ENCODE measurements at regions not wholly inside any gene's neighbourhood (a gene's known extent, or its start where the extent isn't known, plus 50 kb on each side); places are given as distances from the start of the nearest gene placed in this dataset.
"Not testable (repeated sequence)": the region's sequence is repeated elsewhere in the genome, so short reads cannot be mapped to it uniquely, and the experiment has no call there.

GRCh38 chr7:16933296-16934279 lies 51.8 kb upstream of the AGR3 start:
- no peak for DNase-seq (ENCODE audit: low spot score)

DNA sequence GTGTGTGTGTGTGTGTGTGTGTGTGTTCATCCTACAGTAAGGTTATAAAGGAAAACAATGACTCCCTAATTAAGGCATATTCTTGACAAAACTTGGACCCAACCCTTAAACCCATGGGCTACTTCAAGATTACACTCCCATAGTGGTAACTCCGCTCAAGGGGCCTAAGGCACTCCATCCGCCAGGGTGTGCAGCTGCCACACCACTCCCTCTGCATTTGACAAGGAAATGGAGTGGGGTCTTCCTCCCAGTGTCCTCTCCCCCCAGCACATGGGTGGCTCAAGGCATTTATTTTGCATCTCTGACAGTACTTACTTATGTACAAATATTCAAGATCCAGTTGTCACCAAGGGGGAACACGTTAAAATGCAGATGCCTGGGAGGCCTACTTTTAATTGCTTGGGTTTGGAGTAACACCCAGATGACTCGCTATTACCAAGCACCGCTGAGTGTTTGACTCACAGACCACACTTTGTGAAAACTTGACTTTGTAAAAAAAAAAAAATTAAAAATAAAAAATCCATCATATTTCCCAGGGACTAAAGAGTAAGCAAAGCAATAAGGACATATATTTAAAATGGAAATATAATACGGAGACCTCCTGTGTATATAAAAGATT lies 53.0 kb upstream of the AGR3 start:
- DNase-seq (ENCODE audit: low spot score), result no peak

GRCh38 chr7:16935341-16935735 lies 53.6 kb upstream of the AGR3 start:
- no peak for DNase-seq (ENCODE audit: low spot score)

- no peak for DNase-seq (ENCODE audit: low spot score)
Measured at GRCh38 chr7:16936626-16937422, 55.0 kb upstream of the AGR3 start.

DNA sequence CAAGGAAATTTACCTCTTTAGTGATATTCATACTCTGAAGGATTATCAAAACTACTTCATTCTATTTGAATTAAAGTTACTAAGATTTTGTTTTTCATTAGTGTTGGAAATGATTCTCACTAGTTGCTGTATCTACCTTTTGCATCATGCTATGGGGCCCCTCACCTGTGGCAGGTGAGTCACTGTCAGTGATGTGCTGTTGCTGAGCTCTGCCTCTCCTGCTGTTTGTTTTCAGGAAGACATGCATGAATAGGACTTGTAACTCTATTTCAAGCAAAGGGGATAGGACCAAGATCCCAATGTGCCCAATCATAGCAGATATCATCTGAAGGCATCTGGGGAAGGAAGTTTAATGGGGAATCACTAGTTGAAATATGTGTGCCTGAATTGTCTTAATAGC lies 57.4 kb upstream of the AGR3 start:
- DNase-seq (ENCODE audit: low spot score), result no peak

- no peak for DNase-seq (ENCODE audit: low spot score)
Measured at GRCh38 chr7:16940776-16941175, 59.0 kb upstream of the AGR3 start.

GRCh38 chr7:16942929-16943509 lies 61.2 kb upstream of the AGR3 start:
- DNase-seq (ENCODE audit: low spot score), result no peak

DNA sequence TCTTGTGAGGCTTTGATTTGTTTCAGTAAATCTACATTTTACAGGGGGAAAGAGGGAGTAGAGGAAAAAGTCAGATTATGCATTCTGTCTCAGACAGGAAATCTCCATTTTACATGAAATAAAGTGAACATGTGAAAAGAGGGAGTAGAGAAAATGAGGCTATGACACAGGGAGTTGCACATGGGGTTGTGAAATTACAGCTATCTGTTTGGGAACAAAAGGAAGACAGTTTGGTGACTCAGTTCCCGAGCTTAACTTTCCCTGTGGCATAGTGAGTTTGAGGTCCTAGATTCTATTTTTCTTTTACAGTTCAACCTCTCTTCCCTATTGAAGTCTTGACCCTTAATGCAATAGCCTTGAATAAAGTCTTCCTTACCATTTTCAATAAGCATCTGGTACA lies 63.2 kb upstream of the AGR3 start:
- DNase-seq (ENCODE audit: low spot score), result no peak

- no peak for DNase-seq (ENCODE audit: low spot score)
Measured at GRCh38 chr7:16945372-16945771, 63.6 kb upstream of the AGR3 start.

GRCh38 chr7:16948110-16948509 lies 66.3 kb upstream of the AGR3 start:
- not testable (repeated sequence) for DNase-seq (ENCODE audit: low spot score)

- DNase-seq (ENCODE audit: low spot score), result no peak
Measured at GRCh38 chr7:16951483-16952080, 69.8 kb upstream of the AGR3 start.

- DNase-seq (ENCODE audit: low spot score), result no peak
Measured at GRCh38 chr7:16954321-16954720, 72.5 kb upstream of the AGR3 start.

- DNase-seq (ENCODE audit: low spot score), result no peak
Measured at GRCh38 chr7:16958724-16959123, 76.9 kb upstream of the AGR3 start.

DNA sequence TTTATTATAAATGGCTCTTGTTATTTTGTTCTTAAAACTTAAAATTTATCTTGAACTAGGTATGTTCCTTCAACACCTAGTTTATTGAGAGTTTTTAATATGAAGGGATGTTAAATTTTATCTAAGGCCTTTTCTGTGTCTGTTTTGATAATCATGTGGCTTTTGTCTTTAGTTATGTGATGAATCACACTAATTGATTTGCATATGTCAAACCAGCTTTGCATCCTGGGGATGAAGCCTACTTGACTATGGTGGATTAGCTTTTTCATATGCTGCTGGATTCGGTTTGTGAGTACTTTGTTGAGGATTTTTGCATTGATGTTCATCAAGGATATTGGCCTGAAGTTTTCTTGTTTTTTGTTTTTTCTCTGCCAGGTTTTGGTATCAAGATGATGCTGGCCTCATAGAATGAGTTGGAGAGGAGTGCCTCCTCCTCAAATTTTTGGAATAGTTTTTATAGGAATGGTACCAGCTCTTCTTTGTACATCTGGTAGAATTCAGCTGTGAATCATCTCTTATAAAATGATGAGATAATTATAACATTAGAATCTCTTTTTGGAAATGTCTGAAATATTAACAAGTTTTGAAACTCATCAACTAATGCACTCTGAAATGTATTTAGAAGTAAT lies 78.7 kb upstream of the AGR3 start:
- DNase-seq (ENCODE audit: low spot score), result no peak

- DNase-seq (ENCODE audit: low spot score), result no peak
Measured at GRCh38 chr7:16961641-16962040, 79.9 kb upstream of the AGR3 start.

- no peak for DNase-seq (ENCODE audit: low spot score)
Measured at GRCh38 chr7:16963044-16963443, 81.3 kb upstream of the AGR3 start.

GRCh38 chr7:16965697-16966096 lies 83.9 kb upstream of the AGR3 start:
- DNase-seq (ENCODE audit: low spot score), result not testable (repeated sequence)

DNA sequence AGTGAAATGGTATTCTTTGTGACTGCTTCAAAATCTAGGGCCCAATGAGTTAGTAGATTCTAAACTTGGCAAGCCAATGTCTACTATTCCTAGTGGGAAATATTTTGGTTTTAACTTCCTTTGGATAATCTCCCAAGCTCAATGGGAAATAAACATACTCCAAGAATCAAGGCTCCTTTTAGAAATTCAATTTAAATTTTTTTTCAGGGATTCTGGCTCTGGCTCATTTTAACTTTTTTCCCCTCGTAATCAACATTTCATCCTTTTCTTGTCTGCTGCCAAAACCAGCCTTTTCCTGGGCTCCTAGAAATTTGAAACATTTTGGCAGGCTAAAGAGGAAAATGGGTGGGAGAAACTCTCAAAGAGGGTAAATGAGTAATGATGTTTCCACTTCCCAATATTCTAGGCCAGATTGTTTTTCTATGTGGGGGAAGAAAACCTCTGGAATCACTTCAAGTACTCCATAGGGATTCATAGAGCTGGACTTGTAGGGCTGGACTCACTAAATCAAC lies 85.6 kb upstream of the AGR3 start:
- DNase-seq (ENCODE audit: low spot score), result no peak

DNA sequence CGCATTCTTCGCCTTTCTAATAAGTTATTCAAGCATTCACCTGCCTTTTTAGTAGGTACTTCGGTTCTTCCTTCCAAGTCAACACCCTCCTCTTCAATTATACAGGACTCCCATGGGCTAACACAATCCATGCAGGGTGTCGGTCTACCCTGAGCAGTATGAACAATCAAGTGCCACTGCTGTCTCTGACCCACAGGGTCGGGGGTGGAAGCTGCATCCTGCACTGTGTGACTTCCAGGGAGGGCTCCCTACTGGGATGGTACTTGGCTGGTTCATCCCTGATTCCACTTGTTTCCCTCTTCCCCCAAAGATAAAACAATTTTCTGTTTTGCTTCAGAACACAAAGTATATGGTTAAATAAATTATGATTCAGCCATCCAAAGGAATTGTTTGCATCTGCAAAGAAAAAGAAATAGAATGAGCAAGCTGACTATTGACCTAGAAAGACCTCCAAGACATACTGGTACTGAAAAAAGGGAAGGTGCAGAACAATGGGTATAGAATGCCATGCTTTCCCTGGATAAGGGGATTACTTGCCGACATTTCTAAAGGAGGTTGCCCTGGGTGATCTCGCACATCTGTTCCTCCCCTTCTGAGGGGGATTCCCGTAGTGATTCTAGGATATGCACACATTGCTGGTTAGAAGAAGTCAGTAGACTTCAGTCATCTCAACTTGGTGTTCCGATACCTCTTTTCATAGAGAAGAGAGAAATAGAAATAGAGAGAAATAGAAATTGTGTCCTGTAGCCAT lies 89.1 kb upstream of the AGR3 start:
- no peak for DNase-seq (ENCODE audit: low spot score)

DNA sequence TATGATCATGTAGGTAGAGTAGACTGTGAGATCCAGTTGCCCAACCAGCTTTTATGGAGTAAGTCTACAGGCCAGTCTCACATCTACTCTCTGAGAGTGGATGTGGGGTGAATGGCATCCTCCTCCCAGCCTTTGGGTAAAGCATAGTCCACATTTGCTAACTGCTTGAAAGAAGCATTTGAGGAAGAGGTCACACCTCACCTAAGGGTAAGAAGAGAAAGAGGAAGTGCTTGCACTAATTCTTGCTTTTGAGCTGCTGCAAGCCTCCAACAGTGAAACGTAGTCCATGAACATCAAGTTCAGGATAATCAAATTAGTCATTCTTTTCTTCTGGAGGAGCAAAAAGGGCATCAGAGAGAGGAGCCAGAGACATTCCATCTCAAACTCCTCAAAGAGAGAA lies 93.9 kb upstream of the AGR3 start:
- DNase-seq (ENCODE audit: low spot score), result no peak
